Pancreas (tissue), 10 donors: ENCODE measurements at regions not wholly inside any gene's neighbourhood (a gene's known extent, or its start where the extent isn't known, plus 50 kb on each side); places are given as distances from the start of the nearest gene placed in this dataset.

Experiments used
- ATAC-seq, 4 donors: fragments of 200-7000 bp; cut with Tn5 transposase; one replicate each; pipeline versions ENCODE4 v1.8.0 to v1.9.1; 2020; ENCODE audit warnings: mild to moderate bottlenecking in 4 of 4, moderate library complexity in 4 of 4
- DNase-seq, 6 donors: peaks; one replicate each; pipeline ENCODE4 v3.0.0-alpha.2; 2020
- FAIRE-seq: peaks from 2 replicates; lab custom pipeline; 2012; peaks lifted over from hg19 to GRCh38; lab: Jason Lieb, UNC
- H3K27ac ChIP-seq, 4 donors: fragments of 200-600 bp; sonication (generic); 1 replicate in 3 of 4; 2 replicates in 1 of 4; pipeline versions ENCODE4 v1.5.0 to v1.8.0; 2020
- H3K27me3 ChIP-seq, 4 donors: fragments of 200-600 bp; one replicate each; pipeline ENCODE4 v1.8.0; 2021
- H3K36me3 ChIP-seq, 3 donors: fragments of 200-600 bp; sonication (generic) in 1 of 3; one replicate each; pipeline versions ENCODE4 v1.5.0 to v1.8.0; 2020 to 2021
- H3K4me1 ChIP-seq, 3 donors: fragments of 200-600 bp; one replicate each; pipeline ENCODE4 v1.8.0; 2021
- H3K4me3 ChIP-seq, 4 donors: fragments of 200-600 bp; sonication (generic) in 2 of 4; one replicate each; pipeline versions ENCODE4 v1.5.0 to v1.8.0; 2020 to 2021
- H3K9me3 ChIP-seq, 4 donors: fragments of 200-600 bp; one replicate each; pipeline ENCODE4 v1.8.0; 2021
- CTCF ChIP-seq, 4 donors: fragments of 200-600 bp; sonication (generic) in 3 of 4; IDR thresholded peaks; one replicate each; pipeline versions ENCODE4 v1.5.0 to v1.8.0; 2021; ENCODE audit warnings: antibody characterized with exemption in 4 of 4
- WGBS, 2 donors: extraction: QIAGEN DNeasy Blood & Tissue Kit; methylation state at CpG; one replicate each; pipeline ENCODE4 v1.1.7; 2013; 5-methylcytosine and 5-hydroxymethylcytosine counted together
- intact Hi-C, 3 donors: fragments of 100-400 bp; cut with DNase I; formaldehyde crosslinking; loops; one replicate each; pipeline versions ENCODE4 v1.11.1 to v1.14.2; 2022
- donor health status: healthy with polysubstance abuse.
- donor health status: DM: no; HTN: no; CAD: no; lungs with moderate emphysema.
- donor health status: DM: no; HTN: no; CAD: no.
- donor health status: control.
- donor health status: control.
- donor health status: Bipolar disorder and iron deficiency.
- donor health status: DM: yes; HTN: yes; CAD: no.
- donor health status: DM: no; HTN: no; CAD: no.
- donor health status: DM: no; HTN: no; CAD: no.
- donor health status: DM: yes; HTN: yes; CAD: no.

GRCh38 chr6:165937564-165938358 is 229.9 kb downstream of the TBXT start:
- H3K9me3 ChIP-seq, result no peaks in the 10 kb centered on the region
- no peaks in the 10 kb centered on the region for H3K27me3 ChIP-seq
- no peaks in the 10 kb centered on the region for H3K36me3 ChIP-seq
- intact Hi-C loops, result no loop called here
- no peak for FAIRE-seq
- H3K4me3 ChIP-seq, result no peak overlapping the region
- WGBS, 2 donors, result 39 to 48% methylated on average over 3 of the region's 3 CpGs
- H3K27ac ChIP-seq, result no peak overlapping the region
- ATAC-seq, result no peak
- DNase-seq, result no peak
- H3K4me1 ChIP-seq, result no peaks in the 10 kb centered on the region
- TF ChIP-seq CTCF (IDR thresholded peaks at IDR 0.05), result no peak

- Histone ChIP-seq H3K4me1 (no peaks in the 10 kb centered on the region), H3K9me3 (no peaks in the 10 kb centered on the region), H3K36me3 (no peaks in the 10 kb centered on the region), H3K4me3 (no peak overlapping the region), H3K27ac (no peak overlapping the region), H3K27me3 (no peaks in the 10 kb centered on the region)
- no peak for DNase-seq
- no peak for FAIRE-seq
- intact Hi-C loops, result no loop called here
- no peak for ATAC-seq
- 70 to 77% methylated on average over 4 of the region's 4 CpGs for WGBS, 2 donors
- TF ChIP-seq CTCF (IDR thresholded peaks at IDR 0.05), result no peak
Observed at GRCh38 chr6:165936660-165937059, 231.0 kb downstream of the TBXT start.

- H3K9me3 ChIP-seq, result no peaks in the 10 kb centered on the region
- DNase-seq (no peak), FAIRE-seq (no peak), ATAC-seq (no peak)
- H3K27ac ChIP-seq, result no peak overlapping the region
- no peaks in the 10 kb centered on the region for H3K4me1 ChIP-seq
- no peak overlapping the region for H3K4me3 ChIP-seq
- no peaks in the 10 kb centered on the region for H3K27me3 ChIP-seq
- TF ChIP-seq CTCF (IDR thresholded peaks at IDR 0.05), result no peak
- H3K36me3 ChIP-seq, result no peaks in the 10 kb centered on the region
- intact Hi-C loops, result no loop called here
- 54 to 72% methylated on average over 3 of the region's 3 CpGs for WGBS, 2 donors
Observed at GRCh38 chr6:165936096-165936495, 231.6 kb downstream of the TBXT start.

- Histone ChIP-seq H3K4me3 (no peak overlapping the region), H3K9me3 (no peaks in the 10 kb centered on the region), H3K27ac (no peak overlapping the region), H3K36me3 (no peaks in the 10 kb centered on the region), H3K27me3 (no peaks in the 10 kb centered on the region), H3K4me1 (no peaks in the 10 kb centered on the region)
- no peak for TF ChIP-seq CTCF (IDR thresholded peaks at IDR 0.05)
- ATAC-seq, result no peak
- 47 to 59% methylated on average over 9 of the region's 9 CpGs for WGBS, 2 donors
- intact Hi-C loops, result no loop called here
- FAIRE-seq, result no peak
- no peak for DNase-seq
Observed at GRCh38 chr6:165931675-165932074, 236.0 kb downstream of the TBXT start.

GRCh38 chr6:165930668-165931214 is 236.9 kb downstream of the TBXT start:
- DNase-seq (no peak), ATAC-seq (no peak), FAIRE-seq (no peak)
- no peak for TF ChIP-seq CTCF (IDR thresholded peaks at IDR 0.05)
- intact Hi-C loops, result no loop called here
- no peak overlapping the region for H3K27ac ChIP-seq
- WGBS, 2 donors, result 75 to 85% methylated on average over 18 of the region's 18 CpGs
- no peaks in the 10 kb centered on the region for H3K9me3 ChIP-seq
- H3K36me3 ChIP-seq, result no peaks in the 10 kb centered on the region
- no peaks in the 10 kb centered on the region for H3K4me1 ChIP-seq
- H3K4me3 ChIP-seq, result no peak overlapping the region
- H3K27me3 ChIP-seq, result no peaks in the 10 kb centered on the region
